Uterus (tissue), 2 donors: ENCODE measurements at regions not wholly inside any gene's neighbourhood (a gene's known extent, or its start where the extent isn't known, plus 50 kb on each side); places are given as distances from the start of the nearest gene placed in this dataset.

Experiments used
- POLR2A ChIP-seq, 2 donors: fragments of 450-650 bp; IDR thresholded peaks; one replicate each; pipeline ENCODE4 v1.6.1; 2016; ENCODE audit warnings: antibody characterized with exemption in 2 of 2, mild to moderate bottlenecking in 1 of 2, moderate library complexity in 1 of 2
- TF ChIP-seq, protein P1 (sequence below), 4 experiments: fragments of 200-600 bp in 2 of 4; fragments of 450-650 bp in 2 of 4; sonication (generic) in 2 of 4; IDR thresholded peaks; one replicate each; pipeline ENCODE4 v1.5.1; 2016 to 2019; ENCODE audit warnings: antibody characterized with exemption in 4 of 4, mild to moderate bottlenecking in 2 of 4, moderate library complexity in 1 of 4

DNA sequence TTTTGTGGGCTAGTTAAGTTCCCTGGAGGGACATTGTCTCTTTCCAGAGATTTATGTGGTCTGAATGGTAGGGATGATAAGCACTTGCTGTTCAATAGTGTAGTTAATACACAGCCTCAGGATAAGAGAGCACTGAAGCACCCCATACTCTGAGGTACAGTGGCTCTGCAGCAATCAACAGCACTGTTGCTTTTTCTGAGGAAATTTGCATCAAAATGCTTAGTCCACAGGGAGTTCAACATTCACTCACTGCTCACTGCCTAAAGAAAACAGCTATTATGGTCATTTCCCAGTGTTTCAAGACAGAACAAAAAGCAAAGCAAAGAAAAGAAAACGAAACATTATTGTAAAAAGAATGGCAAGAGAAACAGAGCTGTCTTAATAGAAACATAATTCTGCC lies 441.9 kb downstream of the PLOD2 start:
- TF ChIP-seq, protein P1, sequence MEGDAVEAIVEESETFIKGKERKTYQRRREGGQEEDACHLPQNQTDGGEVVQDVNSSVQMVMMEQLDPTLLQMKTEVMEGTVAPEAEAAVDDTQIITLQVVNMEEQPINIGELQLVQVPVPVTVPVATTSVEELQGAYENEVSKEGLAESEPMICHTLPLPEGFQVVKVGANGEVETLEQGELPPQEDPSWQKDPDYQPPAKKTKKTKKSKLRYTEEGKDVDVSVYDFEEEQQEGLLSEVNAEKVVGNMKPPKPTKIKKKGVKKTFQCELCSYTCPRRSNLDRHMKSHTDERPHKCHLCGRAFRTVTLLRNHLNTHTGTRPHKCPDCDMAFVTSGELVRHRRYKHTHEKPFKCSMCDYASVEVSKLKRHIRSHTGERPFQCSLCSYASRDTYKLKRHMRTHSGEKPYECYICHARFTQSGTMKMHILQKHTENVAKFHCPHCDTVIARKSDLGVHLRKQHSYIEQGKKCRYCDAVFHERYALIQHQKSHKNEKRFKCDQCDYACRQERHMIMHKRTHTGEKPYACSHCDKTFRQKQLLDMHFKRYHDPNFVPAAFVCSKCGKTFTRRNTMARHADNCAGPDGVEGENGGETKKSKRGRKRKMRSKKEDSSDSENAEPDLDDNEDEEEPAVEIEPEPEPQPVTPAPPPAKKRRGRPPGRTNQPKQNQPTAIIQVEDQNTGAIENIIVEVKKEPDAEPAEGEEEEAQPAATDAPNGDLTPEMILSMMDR (IDR thresholded peaks at IDR 0.05): no peak
- TF ChIP-seq POLR2A (IDR thresholded peaks at IDR 0.05): no peak
